ENCODE measurements at regions not wholly inside any gene's neighbourhood (a gene's known extent, or its start where the extent isn't known, plus 50 kb on each side); places are given as distances from the start of the nearest gene placed in this dataset.

GRCh38 chr15:91383532-91383931 lies 283.5 kb downstream of the SV2B start:
- TF ChIP-seq CTCF (IDR thresholded peaks at IDR 0.05) = no peak
- Mint-ChIP-seq H3K4me3 (no peak overlapping the region), H3K9me3 (peaks cover 15% of the 10 kb centered on the region; the same call in 1 of the 2 replicates), H3K4me1 (ENCODE audit: low read depth) (no peaks in the 10 kb centered on the region), H3K27ac (no peak overlapping the region), H3K27me3 (ENCODE audit: insufficient read depth) (no peaks in the 10 kb centered on the region), H3K36me3 (ENCODE audit: low read depth) (no peaks in the 10 kb centered on the region)
- no peak for DNase-seq

DNA sequence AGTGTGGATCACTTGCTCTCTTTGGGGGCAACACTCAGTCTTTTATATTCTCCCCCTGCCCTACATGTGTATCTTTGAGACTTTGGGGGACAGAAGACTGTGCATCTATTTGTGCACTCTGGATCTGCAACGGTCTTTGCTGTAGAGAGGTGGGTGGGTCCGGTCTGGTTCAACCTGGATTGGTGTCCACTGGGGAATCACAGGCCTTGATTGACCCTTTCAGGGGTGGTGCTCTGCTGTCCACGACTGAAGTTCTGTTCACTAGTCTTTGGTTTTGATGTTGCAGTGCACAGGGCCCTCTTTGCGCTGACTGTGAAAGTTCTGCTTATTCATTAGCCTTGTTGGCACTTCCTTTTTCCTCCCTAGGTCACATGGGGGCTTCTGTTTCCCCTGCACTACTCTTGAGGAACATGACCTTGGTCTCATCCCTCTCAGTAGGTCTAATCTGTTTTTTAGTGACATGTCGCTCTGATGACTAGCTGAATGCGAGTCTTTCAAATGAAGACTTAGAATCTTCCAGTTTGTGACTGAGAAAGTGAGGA lies 284.2 kb downstream of the SV2B start:
- no peak for TF ChIP-seq CTCF (IDR thresholded peaks at IDR 0.05)

GRCh38 chr15:91385311-91385710 lies 285.3 kb downstream of the SV2B start:
- Mint-ChIP-seq H3K4me1 (ENCODE audit: low read depth) (no peaks in the 10 kb centered on the region), H3K9me3 (peaks cover 27% of the 10 kb centered on the region), H3K36me3 (ENCODE audit: low read depth) (no peaks in the 10 kb centered on the region), H3K4me3 (no peak overlapping the region), H3K27ac (no peak overlapping the region), H3K27me3 (ENCODE audit: insufficient read depth) (no peaks in the 10 kb centered on the region)
- no peak for DNase-seq
- TF ChIP-seq CTCF (IDR thresholded peaks at IDR 0.05) = no peak

More for the DNA sequence above, 284.2 kb downstream of the SV2B start:
- Mint-ChIP-seq H3K27ac (no peak overlapping the region), H3K36me3 (ENCODE audit: low read depth) (no peaks in the 10 kb centered on the region), H3K4me3 (no peak overlapping the region), H3K9me3 (peaks cover 18% of the 10 kb centered on the region; the same call in 1 of the 2 replicates), H3K4me1 (ENCODE audit: low read depth) (no peaks in the 10 kb centered on the region), H3K27me3 (ENCODE audit: insufficient read depth) (no peaks in the 10 kb centered on the region)
- DNase-seq = no peak

DNA sequence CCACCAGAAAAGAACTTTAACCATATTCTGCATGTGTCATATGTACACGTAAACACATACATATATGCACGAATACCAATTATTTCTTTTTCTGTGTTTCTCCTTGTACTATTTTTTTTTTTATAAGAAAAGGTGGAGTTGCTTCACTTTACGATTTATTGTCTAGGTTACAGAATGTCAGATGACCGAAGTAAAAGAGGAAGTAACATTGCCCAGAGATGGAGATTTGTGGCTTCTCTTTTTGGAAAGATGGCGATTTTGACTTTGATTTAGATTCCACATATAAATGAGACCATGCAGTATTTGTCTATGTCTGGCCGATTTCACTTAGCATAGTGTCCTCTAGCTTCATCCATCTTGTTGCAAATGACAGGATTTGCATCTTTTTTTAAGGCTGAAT lies 293.1 kb downstream of the SV2B start:
- Mint-ChIP-seq H3K27me3 (ENCODE audit: insufficient read depth) (no peaks in the 10 kb centered on the region), H3K36me3 (ENCODE audit: low read depth) (no peaks in the 10 kb centered on the region), H3K27ac (no peak overlapping the region), H3K4me3 (no peak overlapping the region), H3K4me1 (ENCODE audit: low read depth) (no peaks in the 10 kb centered on the region), H3K9me3 (peaks cover 29% of the 10 kb centered on the region)
- no peak for TF ChIP-seq CTCF (IDR thresholded peaks at IDR 0.05)
- no peak for DNase-seq

DNA sequence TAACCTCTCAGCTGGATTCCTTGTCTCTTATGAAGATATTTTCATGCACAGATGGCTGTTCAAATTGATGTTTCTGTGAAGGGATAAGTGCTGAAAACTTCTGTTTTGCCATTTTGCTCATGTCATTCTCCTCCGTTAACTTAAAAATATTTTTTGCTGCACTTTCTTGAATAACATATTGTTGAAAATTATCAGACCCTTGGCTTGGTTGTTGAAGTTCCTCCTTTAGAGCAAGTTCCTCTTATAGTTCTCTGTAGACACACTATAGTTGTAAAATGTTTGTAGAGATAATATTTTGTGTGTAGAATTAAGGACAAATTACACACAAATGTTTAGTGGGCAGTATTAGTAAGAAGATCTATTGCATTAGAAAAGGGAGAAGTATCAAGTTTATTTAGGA lies 300.4 kb downstream of the SV2B start:
- no peak overlapping the region for H3K27ac Mint-ChIP-seq
- no peaks in the 10 kb centered on the region for H3K27me3 Mint-ChIP-seq (ENCODE audit: insufficient read depth)
- H3K36me3 Mint-ChIP-seq (ENCODE audit: low read depth) = no peaks in the 10 kb centered on the region
- H3K9me3 Mint-ChIP-seq = peaks cover 26% of the 10 kb centered on the region
- no peak for DNase-seq
- TF ChIP-seq CTCF (IDR thresholded peaks at IDR 0.05) = no peak
- no peaks in the 10 kb centered on the region for H3K4me1 Mint-ChIP-seq (ENCODE audit: low read depth)
- H3K4me3 Mint-ChIP-seq = no peak overlapping the region

Data from HFFc6 (cell line).